ENCODE measurements at regions not wholly inside any gene's neighbourhood (a gene's known extent, or its start where the extent isn't known, plus 50 kb on each side); places are given as distances from the start of the nearest gene placed in this dataset.

DNA sequence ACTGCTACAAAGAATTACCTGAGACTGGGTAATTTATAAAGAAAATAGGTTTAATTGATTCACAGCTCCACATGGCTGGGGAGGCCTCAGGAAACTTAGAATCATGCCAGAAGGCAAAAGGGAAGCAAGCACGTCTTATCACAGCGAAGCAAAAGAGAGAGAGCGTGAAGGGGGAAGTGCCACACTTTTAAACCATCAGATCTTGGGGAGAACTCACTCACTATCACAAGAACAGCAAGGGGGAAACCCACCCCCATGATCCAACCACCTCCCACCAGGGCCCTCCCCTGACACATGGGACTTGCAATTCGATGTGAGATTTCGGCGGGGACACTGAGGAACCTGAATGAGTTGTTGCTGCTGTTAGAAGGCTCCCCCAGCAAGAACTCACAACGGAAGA, 220.2 kb upstream of the PIEZO2 start (continued):
- TF ChIP-seq UBTF (CRISPR knock-in tag; IDR thresholded peaks at IDR 0.05): no peak
- no peak for TF ChIP-seq THYN1 (CRISPR knock-in tag; IDR thresholded peaks at IDR 0.05; ENCODE audit: borderline replicate concordance, low read depth)
- no peak for TF ChIP-seq ZSCAN25 (CRISPR knock-in tag; IDR thresholded peaks at IDR 0.05)
- no peak for TF ChIP-seq SKIL (CRISPR knock-in tag; IDR thresholded peaks at IDR 0.05; ENCODE audit: borderline replicate concordance)
- TF ChIP-seq SNAPC2 (CRISPR knock-in tag; IDR thresholded peaks at IDR 0.05): no peak
- TF ChIP-seq ZNF33A (CRISPR knock-in tag; IDR thresholded peaks at IDR 0.05; ENCODE audit: borderline replicate concordance): no peak

GRCh38 chr18:11368020-11368419, 218.7 kb upstream of the PIEZO2 start:
- ATAC-seq (no peak), FAIRE-seq (no peak), DNase-seq (ENCODE audit: low spot score) (no peak)
- 69% methylated on average over 4 of the region's 4 CpGs for WGBS (ENCODE audit: low lambda C conversion rate)
- Histone ChIP-seq H3K27ac (ENCODE audit: extremely low read length, insufficient read depth, low read length) (no peak overlapping the region), H3K79me2 (ENCODE audit: insufficient read depth, low read length) (no peaks in the 10 kb centered on the region), H3K9ac (ENCODE audit: insufficient read depth, low read depth, low read length) (no peak overlapping the region), H3K36me3 (replicated peaks in 1 of 2; ENCODE audit: control insufficient read depth in 1 of 2, insufficient read depth in 2 of 2, low read length in 2 of 2) (no peaks in the 10 kb centered on the region), H3K4me3 (replicated peaks in 1 of 3; ENCODE audit: insufficient read depth in 1 of 3, low read depth in 2 of 3, low read length in 3 of 3) (no peak overlapping the region), H3K4me2 (ENCODE audit: low read depth, low read length) (no peak overlapping the region), H3K27me3 (ENCODE audit: control insufficient read depth in 1 of 2, insufficient read depth in 2 of 2, low read length in 2 of 2) (no peaks in the 10 kb centered on the region), H2AFZ (ENCODE audit: low read length) (no peak overlapping the region), H4K20me1 (ENCODE audit: insufficient read depth, low read length) (no peaks in the 10 kb centered on the region), H3K9me3 (ENCODE audit: low read length) (no peaks in the 10 kb centered on the region), H3K4me1 (ENCODE audit: insufficient read depth, low read length) (no peaks in the 10 kb centered on the region)
- ChIA-PET CTCF (ENCODE audit: low intra/inter-chr PET ratio, low total read pairs) (no interaction called here), POLR2A (no interaction called here)
- intact Hi-C loops (cut with micrococcal nuclease; ENCODE audit: unreplicated experiment) (no loop called here), in situ Hi-C loops (cut with HindIII; ENCODE audit: extremely low pct_ligation_motif_present, low pct_unique_long_range_greater_than_20kb) (no loop called here)
- no TSS peak for BruUV-seq (replicated peaks)
- TF ChIP-seq MIER2 (CRISPR knock-in tag; IDR thresholded peaks at IDR 0.05) (no peak), SALL1 (CRISPR knock-in tag; IDR thresholded peaks at IDR 0.05) (no peak), TSC22D2 (CRISPR knock-in tag; IDR thresholded peaks at IDR 0.05; ENCODE audit: borderline replicate concordance) (no peak), HOXD1 (CRISPR knock-in tag; IDR thresholded peaks at IDR 0.05) (no peak), PAF1 (CRISPR knock-in tag; IDR thresholded peaks at IDR 0.05) (no peak), ERF (CRISPR knock-in tag; IDR thresholded peaks at IDR 0.05) (no peak), RBAK (CRISPR knock-in tag; IDR thresholded peaks at IDR 0.05) (no peak), ZNF781 (CRISPR knock-in tag; IDR thresholded peaks at IDR 0.05; ENCODE audit: borderline replicate concordance, not compliant biosample characterization) (no peak), MEIS1 (CRISPR knock-in tag; IDR thresholded peaks at IDR 0.05; ENCODE audit: borderline replicate concordance) (no peak), ZNF17 (CRISPR knock-in tag; IDR thresholded peaks at IDR 0.05) (no peak), HBP1 (CRISPR knock-in tag; IDR thresholded peaks at IDR 0.05; ENCODE audit: low read depth) (no peak)
- TF ChIP-seq, protein P1, sequence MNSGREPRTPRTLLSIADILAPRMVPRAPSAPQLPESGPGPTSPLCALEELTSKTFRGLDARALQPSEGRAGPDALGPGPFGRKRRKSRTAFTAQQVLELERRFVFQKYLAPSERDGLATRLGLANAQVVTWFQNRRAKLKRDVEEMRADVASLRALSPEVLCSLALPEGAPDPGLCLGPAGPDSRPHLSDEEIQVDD (CRISPR knock-in tag; IDR thresholded peaks at IDR 0.05; ENCODE audit: borderline replicate concordance): no peak
- TF ChIP-seq, protein P2, sequence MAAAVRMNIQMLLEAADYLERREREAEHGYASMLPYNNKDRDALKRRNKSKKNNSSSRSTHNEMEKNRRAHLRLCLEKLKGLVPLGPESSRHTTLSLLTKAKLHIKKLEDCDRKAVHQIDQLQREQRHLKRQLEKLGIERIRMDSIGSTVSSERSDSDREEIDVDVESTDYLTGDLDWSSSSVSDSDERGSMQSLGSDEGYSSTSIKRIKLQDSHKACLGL (CRISPR knock-in tag; IDR thresholded peaks at IDR 0.05): no peak
